ENCODE measurements at regions not wholly inside any gene's neighbourhood (a gene's known extent, or its start where the extent isn't known, plus 50 kb on each side); places are given as distances from the start of the nearest gene placed in this dataset.

DNA sequence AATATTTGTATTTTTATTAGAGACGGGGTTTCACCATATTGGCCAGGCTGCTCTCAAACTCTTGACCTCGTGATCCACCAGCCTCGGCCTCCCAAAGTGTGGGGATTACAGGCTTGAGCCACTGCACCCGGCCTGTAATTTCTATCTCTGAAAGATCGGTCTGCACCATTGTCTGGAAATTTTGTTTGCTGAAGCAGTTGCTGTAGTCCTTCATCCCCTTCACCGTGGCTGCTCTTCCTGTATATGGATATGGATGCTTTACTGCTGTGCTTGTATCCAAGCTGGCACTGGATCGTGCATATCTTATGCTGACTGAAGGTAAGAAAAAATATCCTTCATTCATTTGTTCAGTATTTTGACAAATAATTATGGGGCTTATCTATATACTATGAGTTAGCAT, 338.4 kb upstream of the GNPDA2 start:
- TF ChIP-seq, protein P1, sequence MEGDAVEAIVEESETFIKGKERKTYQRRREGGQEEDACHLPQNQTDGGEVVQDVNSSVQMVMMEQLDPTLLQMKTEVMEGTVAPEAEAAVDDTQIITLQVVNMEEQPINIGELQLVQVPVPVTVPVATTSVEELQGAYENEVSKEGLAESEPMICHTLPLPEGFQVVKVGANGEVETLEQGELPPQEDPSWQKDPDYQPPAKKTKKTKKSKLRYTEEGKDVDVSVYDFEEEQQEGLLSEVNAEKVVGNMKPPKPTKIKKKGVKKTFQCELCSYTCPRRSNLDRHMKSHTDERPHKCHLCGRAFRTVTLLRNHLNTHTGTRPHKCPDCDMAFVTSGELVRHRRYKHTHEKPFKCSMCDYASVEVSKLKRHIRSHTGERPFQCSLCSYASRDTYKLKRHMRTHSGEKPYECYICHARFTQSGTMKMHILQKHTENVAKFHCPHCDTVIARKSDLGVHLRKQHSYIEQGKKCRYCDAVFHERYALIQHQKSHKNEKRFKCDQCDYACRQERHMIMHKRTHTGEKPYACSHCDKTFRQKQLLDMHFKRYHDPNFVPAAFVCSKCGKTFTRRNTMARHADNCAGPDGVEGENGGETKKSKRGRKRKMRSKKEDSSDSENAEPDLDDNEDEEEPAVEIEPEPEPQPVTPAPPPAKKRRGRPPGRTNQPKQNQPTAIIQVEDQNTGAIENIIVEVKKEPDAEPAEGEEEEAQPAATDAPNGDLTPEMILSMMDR (IDR thresholded peaks at IDR 0.05): no peak
- no peak for TF ChIP-seq POLR2A (IDR thresholded peaks at IDR 0.05)
- TF ChIP-seq EP300 (IDR thresholded peaks at IDR 0.05): no peak
